WTC11 (cell line): ENCODE measurements at regions not wholly inside any gene's neighbourhood (a gene's known extent, or its start where the extent isn't known, plus 50 kb on each side); places are given as distances from the start of the nearest gene placed in this dataset.

Source experiments
- ATAC-seq: fragments of 200-7000 bp; cut with Tn5 transposase; 2 replicates; pipeline ENCODE4 v1.10.0; 2021; ENCODE audit warnings: mild to moderate bottlenecking, moderate library complexity
- CTCF ChIA-PET: fragments of 300-600 bp; sonication (Branson Sonifier 250); formaldehyde crosslinking; loops from one replicate; lab custom pipeline; 2021; ENCODE audit warnings: antibody characterized with exemption; lab: Charles Lee
- POLR2A ChIA-PET: fragments of 350-600 bp; sonication (Branson Sonifier 250); formaldehyde crosslinking; loops from one replicate; lab custom pipeline; 2021; ENCODE audit warnings: antibody characterized with exemption; lab: Charles Lee
- DNase-seq: peaks from one replicate; pipeline ENCODE4 v3.0.0; 2021; ENCODE audit warnings: low spot score
- H3K27ac Mint-ChIP-seq: 2 replicates; pipeline ENCODE4 v1.8.0; 2021; ENCODE audit warnings: mixed read lengths
- H3K27me3 Mint-ChIP-seq: 2 replicates; pipeline ENCODE4 v1.8.0; 2021; ENCODE audit warnings: low read depth, mild to moderate bottlenecking, moderate library complexity, mixed read lengths
- H3K36me3 Mint-ChIP-seq: 2 replicates; pipeline ENCODE4 v1.8.0; 2021; ENCODE audit warnings: mixed read lengths
- H3K4me1 Mint-ChIP-seq: 2 replicates; pipeline ENCODE4 v1.8.0; 2022; ENCODE audit warnings: mixed read lengths
- H3K4me3 Mint-ChIP-seq: 2 replicates; pipeline ENCODE4 v1.8.0; 2021; ENCODE audit warnings: mild to moderate bottlenecking, moderate library complexity, mixed read lengths
- H3K9me3 Mint-ChIP-seq: 2 replicates; pipeline ENCODE4 v1.8.0; 2021; ENCODE audit warnings: mixed read lengths
- AFF4 ChIP-seq: sonication (generic); formaldehyde crosslinking; IDR thresholded peaks from 2 replicates; pipeline ENCODE4 v1.8.1; 2023; ENCODE audit warnings: mild to moderate bottlenecking, missing genetic modification reagents, borderline replicate concordance
- ATF3 ChIP-seq: sonication (generic); formaldehyde crosslinking; conservative IDR thresholded peaks from 2 replicates; pipeline ENCODE4 v1.8.1; 2022; ENCODE audit warnings: mild to moderate bottlenecking, missing genetic modification reagents
- CDX4 ChIP-seq: fragments of 250-450 bp; sonication (Bioruptor Pico); IDR thresholded peaks from 2 replicates; pipeline ENCODE4 v1.9.0; 2021; ENCODE audit warnings: moderate library complexity, mild to moderate bottlenecking, inconsistent platforms, borderline replicate concordance
- CTCF ChIP-seq: fragments of 200-600 bp; IDR thresholded peaks from 2 replicates; pipeline ENCODE4 v1.8.0; 2022; ENCODE audit warnings: antibody characterized with exemption
- FOXK1 ChIP-seq: sonication (generic); formaldehyde crosslinking; IDR thresholded peaks from 2 replicates; pipeline ENCODE4 v1.8.0; 2022; ENCODE audit warnings: mild to moderate bottlenecking, moderate library complexity, missing genetic modification reagents
- FOXP1 ChIP-seq: sonication (generic); formaldehyde crosslinking; IDR thresholded peaks from 2 replicates; pipeline ENCODE4 v1.8.0; 2022; ENCODE audit warnings: missing genetic modification reagents, mild to moderate bottlenecking, moderate library complexity, borderline replicate concordance
- FOXP4 ChIP-seq: sonication (generic); formaldehyde crosslinking; IDR thresholded peaks from 2 replicates; pipeline ENCODE4 v1.8.0; 2022; ENCODE audit warnings: mild to moderate bottlenecking, missing genetic modification reagents
- GABPB1 ChIP-seq: sonication (generic); formaldehyde crosslinking; IDR thresholded peaks from 2 replicates; pipeline ENCODE4 v1.8.1; 2023; ENCODE audit warnings: mild to moderate bottlenecking, missing genetic modification reagents
- GRHL2 ChIP-seq: fragments of 250-450 bp; sonication (Bioruptor Pico); IDR thresholded peaks from 2 replicates; pipeline ENCODE4 v1.8.0; 2022; ENCODE audit warnings: mild to moderate bottlenecking, moderate library complexity; ENCODE audit not compliant: insufficient replicate concordance, severe bottlenecking
- NFE2L1 ChIP-seq: sonication (generic); formaldehyde crosslinking; IDR thresholded peaks from 2 replicates; pipeline ENCODE4 v1.8.1; 2023; ENCODE audit warnings: missing genetic modification reagents
- NFYB ChIP-seq: sonication (generic); formaldehyde crosslinking; conservative IDR thresholded peaks from 2 replicates; pipeline ENCODE4 v1.8.0; 2022; ENCODE audit warnings: low read depth, missing genetic modification reagents
- RELA ChIP-seq: sonication (generic); formaldehyde crosslinking; IDR thresholded peaks from 2 replicates; pipeline ENCODE4 v1.8.1; 2022; ENCODE audit warnings: missing genetic modification reagents, mild to moderate bottlenecking, borderline replicate concordance
- SMAD3 ChIP-seq: sonication (generic); formaldehyde crosslinking; IDR thresholded peaks from 2 replicates; pipeline ENCODE4 v1.8.0; 2022; ENCODE audit warnings: missing genetic modification reagents, mild to moderate bottlenecking, borderline replicate concordance
- SP1 ChIP-seq: sonication (generic); formaldehyde crosslinking; conservative IDR thresholded peaks from 2 replicates; pipeline ENCODE4 v1.8.1; 2022; ENCODE audit warnings: missing genetic modification reagents
- ZMAT4 ChIP-seq: fragments of 250-450 bp; sonication (Bioruptor Pico); IDR thresholded peaks from 2 replicates; pipeline ENCODE4 v1.9.0; 2021; ENCODE audit warnings: mild to moderate bottlenecking
- ZNF219 ChIP-seq: sonication (generic); formaldehyde crosslinking; IDR thresholded peaks from 2 replicates; pipeline ENCODE4 v1.8.0; 2023; ENCODE audit warnings: missing genetic modification reagents, mild to moderate bottlenecking, borderline replicate concordance
- ZNF281 ChIP-seq: sonication (generic); formaldehyde crosslinking; IDR thresholded peaks from 2 replicates; pipeline ENCODE4 v1.8.0; 2023; ENCODE audit warnings: mild to moderate bottlenecking, missing genetic modification reagents
- ZNF396 ChIP-seq: fragments of 250-450 bp; sonication (Bioruptor Pico); IDR thresholded peaks from 2 replicates; pipeline ENCODE4 v1.8.0; 2021; ENCODE audit warnings: mild to moderate bottlenecking, moderate library complexity, borderline replicate concordance
- ZNF416 ChIP-seq: fragments of 250-450 bp; sonication (Bioruptor Pico); IDR thresholded peaks from 2 replicates; pipeline ENCODE4 v1.9.0; 2021; ENCODE audit warnings: mild to moderate bottlenecking, inconsistent platforms

- no peak for TF ChIP-seq NFYB (CRISPR knock-in tag)
- no peak for TF ChIP-seq RELA (CRISPR knock-in tag)
- no peak for TF ChIP-seq ZNF396
- TF ChIP-seq SP1 (CRISPR knock-in tag): no peak
- no peak for TF ChIP-seq GRHL2 (CRISPR knock-in tag)
- no peak for TF ChIP-seq FOXP1 (CRISPR knock-in tag)
- TF ChIP-seq CDX4 (CRISPR knock-in tag): no peak
- TF ChIP-seq, all 79 proteins: peak for 0
These were observed 73.2 kb upstream of the NKX1-1 start (continued) for GRCh38 chr4:1479454-1479853.

- H3K36me3 Mint-ChIP-seq: no peaks in the 10 kb centered on the region
- H3K9me3 Mint-ChIP-seq: peaks cover 50% of the 10 kb centered on the region
- peak; percentile 5 for DNase-seq
- ATAC-seq: no peak
- peaks cover 19% of the 10 kb centered on the region for H3K27me3 Mint-ChIP-seq
- ChIA-PET CTCF (no interaction called here), POLR2A (no interaction called here)
- no peak overlapping the region for H3K27ac Mint-ChIP-seq
- TF ChIP-seq NFE2L1 (CRISPR knock-in tag) (no peak), ATF3 (no peak), GABPB1 (CRISPR knock-in tag) (no peak), ZNF219 (no peak), FOXK1 (CRISPR knock-in tag) (no peak), FOXP4 (CRISPR knock-in tag) (no peak), ZNF416 (CRISPR knock-in tag) (no peak), ZMAT4 (CRISPR knock-in tag) (no peak), ZNF281 (CRISPR knock-in tag) (no peak), AFF4 (CRISPR knock-in tag) (no peak), GRHL2 (CRISPR knock-in tag) (no peak), CTCF (no peak), SMAD3 (CRISPR knock-in tag) (no peak)
- no peak overlapping the region for H3K4me3 Mint-ChIP-seq
- no peaks in the 10 kb centered on the region for H3K4me1 Mint-ChIP-seq
These were observed 72.6 kb upstream of the NKX1-1 start for GRCh38 chr4:1478766-1479355.
